Rectal smooth muscle tissue (tissue), 1 donor: ENCODE measurements at regions not wholly inside any gene's neighbourhood (a gene's known extent, or its start where the extent isn't known, plus 50 kb on each side); places are given as distances from the start of the nearest gene placed in this dataset.

Experiments used
- H3K27ac ChIP-seq: one replicate; pipeline ENCODE4 v1.7.0; 2013; ENCODE audit warnings: low read depth, low read length, inconsistent platforms
- H3K27me3 ChIP-seq: one replicate; pipeline ENCODE4 v1.7.0; 2013; ENCODE audit warnings: low read length; ENCODE audit not compliant: control insufficient read depth, insufficient read depth
- H3K36me3 ChIP-seq: one replicate; pipeline ENCODE4 v1.7.0; 2013; ENCODE audit warnings: low read length; ENCODE audit not compliant: control insufficient read depth, insufficient read depth
- H3K4me1 ChIP-seq: one replicate; pipeline ENCODE4 v1.7.0; 2013; ENCODE audit warnings: low read length; ENCODE audit not compliant: control insufficient read depth, insufficient read depth
- H3K4me3 ChIP-seq: one replicate; pipeline ENCODE4 v1.7.0; 2013; ENCODE audit warnings: low read length
- H3K9ac ChIP-seq: one replicate; pipeline ENCODE4 v1.7.0; 2013; ENCODE audit warnings: low read length

DNA sequence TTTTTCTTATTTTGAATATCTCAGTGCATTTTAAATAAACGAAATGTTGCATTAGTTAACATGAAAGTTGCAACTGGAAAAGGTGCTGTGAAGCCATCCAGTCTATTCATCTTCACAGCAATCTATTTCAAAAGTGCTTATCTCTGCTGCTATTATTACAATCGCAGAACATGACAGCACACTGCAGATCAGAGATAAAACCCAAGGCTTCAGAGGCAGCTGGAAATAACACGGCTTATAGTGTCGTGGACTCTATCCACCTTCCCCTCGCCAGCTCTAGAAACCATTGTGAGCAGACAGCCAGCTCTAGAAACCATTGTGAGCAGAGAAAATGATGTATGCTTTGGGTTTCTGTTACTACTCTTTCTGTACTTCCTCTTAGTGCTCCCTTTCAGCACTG lies 1140.8 kb upstream of the CELF4 start:
- Histone ChIP-seq H3K9ac (no peak overlapping the region), H3K4me1 (no peaks in the 10 kb centered on the region), H3K36me3 (no peaks in the 10 kb centered on the region), H3K27ac (no peak overlapping the region), H3K27me3 (no peaks in the 10 kb centered on the region), H3K4me3 (no peak overlapping the region)

DNA sequence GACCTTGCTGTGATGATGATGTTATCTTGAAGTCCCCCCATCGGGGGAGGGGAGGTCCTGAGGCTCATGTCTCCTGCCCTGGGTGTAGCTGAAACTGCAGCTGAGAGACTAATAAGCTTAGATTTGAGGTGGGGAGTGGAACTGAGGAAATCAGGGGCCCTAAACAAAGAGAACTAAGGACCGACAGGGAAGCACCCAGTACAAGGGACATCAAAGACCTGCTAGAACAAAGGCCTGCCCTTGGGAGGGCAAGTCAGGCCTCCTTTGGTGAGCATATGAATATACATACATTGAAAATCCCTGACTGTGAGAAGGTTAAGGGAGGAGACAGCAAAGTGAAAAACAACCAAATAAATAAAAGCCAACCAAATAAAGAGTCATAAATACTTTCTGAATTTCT lies 1132.5 kb upstream of the CELF4 start:
- H3K4me3 ChIP-seq: no peak overlapping the region
- H3K27me3 ChIP-seq: no peaks in the 10 kb centered on the region
- no peak overlapping the region for H3K27ac ChIP-seq
- H3K4me1 ChIP-seq: no peaks in the 10 kb centered on the region
- H3K9ac ChIP-seq: no peak overlapping the region
- no peaks in the 10 kb centered on the region for H3K36me3 ChIP-seq

DNA sequence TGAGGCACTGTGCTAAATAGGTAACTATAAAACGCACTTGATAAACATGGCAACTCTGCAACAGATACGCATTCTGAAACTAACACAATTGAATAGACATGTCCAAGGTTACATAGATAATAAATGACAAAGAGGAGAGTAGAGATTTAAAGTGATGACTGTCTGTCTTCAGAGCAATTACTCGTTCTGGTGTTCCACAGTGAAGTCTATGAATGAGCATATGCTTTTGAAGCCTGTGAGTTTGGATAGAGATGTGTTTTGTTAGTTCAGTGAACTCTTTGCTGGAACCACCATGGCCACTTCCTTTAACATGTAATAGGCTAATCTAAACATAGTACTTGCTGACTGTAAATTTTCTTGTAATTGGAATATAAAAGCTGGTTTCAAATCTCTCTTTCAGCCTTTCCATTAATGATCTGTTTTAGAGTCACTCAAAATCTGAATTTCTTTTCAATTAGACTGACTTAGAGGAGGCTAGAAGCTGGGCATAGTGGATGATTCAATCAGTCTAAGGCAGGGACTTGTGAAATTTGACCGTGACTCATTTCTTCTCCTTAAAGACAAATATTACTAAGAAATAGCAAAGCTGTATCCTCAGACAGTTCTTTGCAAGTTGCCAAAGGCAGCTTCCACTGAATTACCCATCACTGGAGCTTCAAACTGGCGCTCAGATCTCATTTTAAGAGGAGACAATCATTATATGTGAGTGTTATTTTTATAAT lies 1130.1 kb upstream of the CELF4 start:
- no peaks in the 10 kb centered on the region for H3K27me3 ChIP-seq
- H3K27ac ChIP-seq: no peak overlapping the region
- no peaks in the 10 kb centered on the region for H3K36me3 ChIP-seq
- no peak overlapping the region for H3K9ac ChIP-seq
- H3K4me1 ChIP-seq: no peaks in the 10 kb centered on the region
- H3K4me3 ChIP-seq: no peak overlapping the region

DNA sequence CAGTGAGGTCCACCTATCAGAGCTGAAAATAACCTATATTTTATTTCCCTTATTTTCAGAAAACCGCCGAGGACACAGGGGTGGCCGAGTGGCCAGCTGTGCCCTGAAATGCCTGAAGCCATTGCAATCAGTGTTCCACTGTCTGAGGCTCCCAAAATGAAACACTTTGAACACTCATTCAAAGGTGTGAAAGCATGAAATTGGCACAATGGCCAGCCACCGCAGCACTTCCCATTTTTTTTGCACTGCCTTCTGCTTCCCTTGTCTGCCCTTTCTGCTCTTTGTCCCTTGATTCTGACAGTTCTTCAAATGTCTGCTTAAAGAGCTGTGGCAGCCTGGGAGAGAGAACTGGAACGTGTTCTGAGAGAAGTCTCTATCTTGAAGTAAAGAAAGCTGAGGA lies 1127.5 kb upstream of the CELF4 start:
- H3K9ac ChIP-seq: no peak overlapping the region
- H3K27ac ChIP-seq: no peak overlapping the region
- H3K36me3 ChIP-seq: no peaks in the 10 kb centered on the region
- no peaks in the 10 kb centered on the region for H3K4me1 ChIP-seq
- H3K27me3 ChIP-seq: no peaks in the 10 kb centered on the region
- H3K4me3 ChIP-seq: no peak overlapping the region

DNA sequence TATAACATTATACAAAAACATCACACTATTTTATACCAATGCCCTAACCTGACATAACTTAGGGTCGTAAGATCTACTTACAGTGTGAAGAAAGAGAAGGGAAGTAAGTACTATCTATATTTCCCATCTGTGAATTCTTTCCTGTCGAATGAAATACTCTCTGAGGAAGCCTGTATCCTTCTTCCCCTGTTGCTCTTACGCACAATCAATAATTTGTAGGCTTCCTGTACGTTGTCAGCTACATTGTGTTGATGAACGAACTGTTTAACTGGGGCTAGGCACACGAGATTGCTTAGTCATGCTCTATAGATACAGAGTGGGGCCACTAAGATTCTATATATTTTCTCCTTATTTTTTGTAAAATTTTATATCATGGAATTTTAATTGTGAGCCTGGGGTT lies 1125.0 kb upstream of the CELF4 start:
- no peak overlapping the region for H3K9ac ChIP-seq
- H3K27ac ChIP-seq: no peak overlapping the region
- H3K27me3 ChIP-seq: no peaks in the 10 kb centered on the region
- H3K4me1 ChIP-seq: no peaks in the 10 kb centered on the region
- no peaks in the 10 kb centered on the region for H3K36me3 ChIP-seq
- no peak overlapping the region for H3K4me3 ChIP-seq

DNA sequence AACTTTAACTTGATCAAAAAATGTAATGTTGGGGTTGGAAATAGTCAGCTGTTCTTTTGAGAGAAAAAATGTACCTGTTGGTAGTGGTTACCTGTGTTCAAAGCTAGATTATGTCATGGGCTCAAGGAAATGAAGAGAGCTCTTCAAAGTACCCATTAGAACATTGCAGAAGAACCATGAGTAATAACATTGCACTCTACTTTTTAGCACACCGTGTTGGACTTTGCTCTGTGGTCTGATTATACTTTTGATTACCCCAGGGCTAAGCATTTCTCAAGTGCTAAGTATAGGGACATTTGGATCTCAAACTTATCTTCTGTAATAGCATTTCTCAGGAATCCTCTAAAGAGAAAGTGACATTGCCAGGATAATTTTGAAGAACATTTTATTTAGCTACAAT lies 1122.8 kb upstream of the CELF4 start:
- H3K27me3 ChIP-seq: no peaks in the 10 kb centered on the region
- H3K27ac ChIP-seq: no peak overlapping the region
- H3K36me3 ChIP-seq: no peaks in the 10 kb centered on the region
- no peak overlapping the region for H3K4me3 ChIP-seq
- no peak overlapping the region for H3K9ac ChIP-seq
- no peaks in the 10 kb centered on the region for H3K4me1 ChIP-seq

DNA sequence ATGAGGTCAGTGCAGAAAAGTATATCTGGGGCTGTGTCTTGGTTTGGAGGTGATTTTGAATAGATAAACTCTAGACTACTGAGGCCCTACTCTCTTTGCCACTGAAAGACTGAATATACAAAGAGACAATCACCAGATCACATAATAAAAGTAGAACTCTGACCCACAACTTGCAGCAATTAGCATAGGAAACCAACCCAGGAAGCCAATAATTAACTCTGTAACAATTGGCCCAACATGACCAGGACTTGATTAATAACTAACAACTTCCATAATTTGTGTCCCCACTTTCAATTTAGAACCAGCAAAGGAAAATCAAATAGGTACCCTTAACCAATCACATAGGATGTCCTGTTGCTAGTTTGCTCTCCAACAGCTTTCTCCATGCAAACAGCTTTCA lies 1104.9 kb upstream of the CELF4 start:
- no peak overlapping the region for H3K27ac ChIP-seq
- H3K27me3 ChIP-seq: no peaks in the 10 kb centered on the region
- no peak overlapping the region for H3K9ac ChIP-seq
- no peaks in the 10 kb centered on the region for H3K4me1 ChIP-seq
- H3K36me3 ChIP-seq: no peaks in the 10 kb centered on the region
- no peak overlapping the region for H3K4me3 ChIP-seq

DNA sequence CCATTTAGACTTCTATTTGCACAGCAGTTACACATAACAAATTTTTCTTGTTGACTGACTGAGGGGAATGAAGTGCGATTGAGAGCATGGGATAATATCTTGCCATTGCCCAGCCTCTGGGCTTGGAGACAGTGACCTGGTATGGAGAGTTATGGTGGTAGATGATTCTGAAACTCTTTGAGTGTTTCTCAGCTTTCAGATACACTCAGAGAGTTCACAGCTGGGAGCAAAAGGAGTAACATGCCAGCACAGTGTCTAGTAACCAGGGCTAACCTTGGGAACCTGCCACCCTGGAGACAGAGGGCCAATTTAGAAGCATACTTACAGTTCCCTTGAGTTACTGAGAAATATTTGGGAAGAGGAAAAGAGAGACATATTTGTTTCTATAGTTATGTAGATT lies 1099.3 kb upstream of the CELF4 start:
- Histone ChIP-seq H3K27me3 (no peaks in the 10 kb centered on the region), H3K9ac (no peak overlapping the region), H3K27ac (no peak overlapping the region), H3K36me3 (no peaks in the 10 kb centered on the region), H3K4me3 (no peak overlapping the region), H3K4me1 (no peaks in the 10 kb centered on the region)

DNA sequence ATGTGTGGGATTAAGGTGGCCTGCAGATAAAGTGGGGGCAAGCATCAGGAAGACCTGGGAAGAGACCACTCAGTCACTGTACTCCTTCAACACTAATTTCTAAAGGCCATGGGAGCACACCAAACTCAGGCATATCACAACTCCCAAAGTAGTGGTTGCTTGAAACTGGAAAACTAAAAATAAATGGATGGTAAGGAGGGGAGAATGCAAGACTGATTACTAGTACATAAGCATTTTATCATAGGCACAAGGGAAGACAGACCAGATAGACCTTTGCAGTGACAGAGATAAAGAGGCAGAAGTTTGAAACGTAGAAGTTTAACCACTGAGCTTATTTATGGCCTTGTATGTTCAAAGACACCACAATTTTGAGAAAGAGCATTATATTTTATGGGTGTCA lies 1098.1 kb upstream of the CELF4 start:
- H3K27ac ChIP-seq: no peak overlapping the region
- no peaks in the 10 kb centered on the region for H3K4me1 ChIP-seq
- no peak overlapping the region for H3K4me3 ChIP-seq
- no peak overlapping the region for H3K9ac ChIP-seq
- H3K27me3 ChIP-seq: no peaks in the 10 kb centered on the region
- no peaks in the 10 kb centered on the region for H3K36me3 ChIP-seq

DNA sequence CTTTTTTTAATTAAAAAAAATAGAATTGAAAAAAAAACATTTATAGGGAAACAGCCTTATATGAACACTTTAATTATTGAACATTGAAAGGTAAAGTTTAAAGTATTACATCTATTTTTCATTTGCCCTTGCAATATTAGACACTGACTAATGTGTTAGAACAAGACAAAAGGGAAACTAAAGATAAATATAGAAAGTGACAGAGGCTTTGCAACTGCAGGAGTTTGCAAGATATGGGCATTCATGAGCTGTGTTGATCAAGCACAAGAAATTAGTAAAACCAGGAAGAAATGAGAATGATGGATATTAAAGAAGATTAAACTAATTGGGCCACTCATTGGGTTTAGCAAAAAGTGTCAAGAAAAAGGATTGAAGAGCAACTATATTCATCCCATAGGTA lies 1097.7 kb upstream of the CELF4 start:
- Histone ChIP-seq H3K9ac (no peak overlapping the region), H3K36me3 (no peaks in the 10 kb centered on the region), H3K27me3 (no peaks in the 10 kb centered on the region), H3K4me1 (no peaks in the 10 kb centered on the region), H3K27ac (no peak overlapping the region), H3K4me3 (no peak overlapping the region)

DNA sequence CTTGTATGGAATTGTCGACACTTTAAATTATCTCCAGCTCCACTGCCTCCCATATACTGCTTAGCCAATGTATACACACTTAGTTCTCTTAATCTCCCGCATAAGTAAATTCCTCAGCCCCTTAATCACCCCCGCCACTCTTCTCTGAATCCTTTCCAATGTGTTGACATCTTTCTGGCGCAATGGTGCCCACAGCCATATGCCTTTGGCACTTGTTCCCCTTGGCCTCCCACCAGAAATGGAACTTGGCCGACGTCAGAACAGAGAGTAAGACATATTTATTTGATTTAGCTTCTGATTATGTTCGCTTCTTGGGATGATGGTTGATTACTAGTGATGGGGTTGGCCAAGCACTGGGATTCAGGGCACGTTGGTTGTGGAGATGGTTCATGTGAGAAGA lies 1089.3 kb upstream of the CELF4 start:
- no peaks in the 10 kb centered on the region for H3K36me3 ChIP-seq
- H3K27me3 ChIP-seq: no peaks in the 10 kb centered on the region
- no peak overlapping the region for H3K9ac ChIP-seq

DNA sequence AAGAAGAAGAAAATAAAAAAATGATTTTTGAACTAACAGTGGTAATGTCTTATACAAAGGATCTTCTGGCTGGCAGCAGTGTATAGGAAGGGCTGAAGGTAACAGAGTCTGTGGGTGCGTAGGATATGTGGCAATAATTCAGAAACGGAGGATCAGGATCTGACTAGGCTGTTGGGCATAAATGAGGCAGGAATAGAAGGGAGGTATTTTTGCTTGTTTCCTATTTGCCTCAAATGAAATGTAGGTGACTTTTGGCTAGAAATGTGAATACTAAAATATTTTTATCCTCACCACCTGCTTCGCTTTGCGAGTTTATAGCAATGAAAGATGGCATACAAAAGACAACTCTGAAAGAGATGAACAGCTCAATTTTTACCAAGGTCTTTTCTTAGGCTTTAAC lies 1086.1 kb upstream of the CELF4 start:
- Histone ChIP-seq H3K4me1 (no peaks in the 10 kb centered on the region), H3K27ac (no peak overlapping the region), H3K36me3 (no peaks in the 10 kb centered on the region), H3K9ac (no peak overlapping the region), H3K4me3 (no peak overlapping the region), H3K27me3 (no peaks in the 10 kb centered on the region)

More for the DNA sequence above, 1089.3 kb upstream of the CELF4 start:
- Histone ChIP-seq H3K4me3 (no peak overlapping the region), H3K27ac (no peak overlapping the region), H3K4me1 (no peaks in the 10 kb centered on the region)

DNA sequence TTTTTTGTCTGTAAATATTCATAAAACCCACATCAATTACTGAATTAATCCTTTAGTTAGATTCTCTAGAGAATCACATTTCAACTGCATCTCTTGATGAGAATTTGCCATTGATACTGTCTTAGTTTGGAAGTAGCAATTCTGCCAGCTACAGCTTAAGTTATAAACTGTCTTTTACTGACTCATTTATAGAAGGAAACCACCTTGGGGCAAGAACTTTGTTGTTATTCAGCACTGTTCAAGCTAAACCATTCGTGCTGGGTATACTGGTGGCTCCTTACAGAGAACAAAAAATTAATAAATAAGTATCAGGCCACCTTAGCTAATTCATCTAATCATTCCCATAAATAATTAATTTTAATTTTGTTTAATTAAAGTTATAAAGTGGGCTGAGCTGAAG lies 1082.6 kb upstream of the CELF4 start:
- Histone ChIP-seq H3K9ac (no peak overlapping the region), H3K4me3 (no peak overlapping the region), H3K36me3 (no peaks in the 10 kb centered on the region), H3K27ac (no peak overlapping the region), H3K4me1 (no peaks in the 10 kb centered on the region), H3K27me3 (no peaks in the 10 kb centered on the region)
